ENCODE measurements at regions not wholly inside any gene's neighbourhood (a gene's known extent, or its start where the extent isn't known, plus 50 kb on each side); places are given as distances from the start of the nearest gene placed in this dataset.

DNA sequence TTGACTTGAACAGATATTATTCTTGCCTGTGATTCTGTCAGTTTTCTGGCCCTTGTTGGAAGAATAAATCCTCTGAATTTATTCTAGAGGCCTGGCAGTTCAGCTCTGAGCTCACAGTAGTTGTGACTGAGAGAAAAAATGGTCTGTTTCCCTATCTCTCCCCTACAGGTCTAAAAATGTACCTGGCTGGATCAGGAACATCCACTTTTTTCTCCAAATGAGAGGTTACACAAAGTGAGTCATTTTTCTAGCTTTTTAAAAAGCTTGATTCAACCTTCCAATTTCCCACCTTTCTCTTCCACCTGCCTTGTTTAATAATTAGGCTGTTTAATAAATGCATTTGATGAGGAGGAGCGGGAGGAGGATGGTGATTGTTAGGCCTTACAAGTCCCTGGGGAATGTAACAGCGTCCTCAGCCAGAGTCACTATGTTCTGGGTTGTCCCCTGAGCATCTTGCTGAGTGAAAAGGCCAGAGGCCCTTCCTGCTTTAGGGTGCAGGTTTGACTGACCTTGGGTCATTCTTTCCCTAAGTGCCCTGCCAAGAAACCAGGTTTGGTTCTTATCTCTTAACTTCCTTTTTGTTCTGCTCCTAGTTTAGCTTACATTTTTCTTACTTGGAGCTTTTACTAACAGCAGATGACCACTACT is 91.7 kb upstream of the FUT8 start:
- Histone ChIP-seq H3K4me1 (ENCODE audit: control insufficient read depth, insufficient read depth, low read length) (peaks cover 23% of the 10 kb centered on the region), H3K9me3 (ENCODE audit: control insufficient read depth, low read length) (no peaks in the 10 kb centered on the region), H3K4me3 (ENCODE audit: low read length) (no peak overlapping the region), H3K36me3 (ENCODE audit: control insufficient read depth, insufficient read depth, low read length) (no peaks in the 10 kb centered on the region), H3K27me3 (ENCODE audit: control insufficient read depth, insufficient read depth, low read length) (no peaks in the 10 kb centered on the region), H3K9ac (ENCODE audit: low read length) (no peak overlapping the region)

GRCh38 chr14:65321370-65321875 is 91.1 kb upstream of the FUT8 start:
- Histone ChIP-seq H3K9ac (ENCODE audit: low read length) (no peak overlapping the region), H3K4me3 (ENCODE audit: low read length) (no peak overlapping the region), H3K27me3 (ENCODE audit: control insufficient read depth, insufficient read depth, low read length) (no peaks in the 10 kb centered on the region), H3K9me3 (ENCODE audit: control insufficient read depth, low read length) (no peaks in the 10 kb centered on the region), H3K4me1 (ENCODE audit: control insufficient read depth, insufficient read depth, low read length) (peaks cover 23% of the 10 kb centered on the region), H3K36me3 (ENCODE audit: control insufficient read depth, insufficient read depth, low read length) (no peaks in the 10 kb centered on the region)

DNA sequence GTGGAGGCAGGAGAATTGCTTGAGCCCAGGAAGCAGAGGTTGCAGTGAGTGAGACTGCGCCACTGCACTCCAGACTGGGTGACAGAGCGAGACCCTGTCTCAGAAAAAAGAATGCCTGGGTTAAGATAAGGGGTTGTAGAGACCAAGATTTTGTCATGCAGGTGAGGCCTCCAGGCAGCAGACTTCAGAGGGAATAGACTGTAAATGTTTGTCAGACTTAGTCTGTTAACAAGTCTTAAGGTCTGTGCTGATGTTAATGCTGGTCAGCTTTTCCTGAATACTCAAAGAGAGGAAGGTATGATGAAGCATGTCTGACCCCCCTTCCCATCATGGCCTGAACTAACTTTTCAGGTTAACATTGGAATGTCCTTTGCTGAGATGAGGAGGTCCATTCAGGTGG is 83.0 kb upstream of the FUT8 start:
- Histone ChIP-seq H3K4me1 (ENCODE audit: control insufficient read depth, insufficient read depth, low read length) (peaks cover 16% of the 10 kb centered on the region), H3K27me3 (ENCODE audit: control insufficient read depth, insufficient read depth, low read length) (no peaks in the 10 kb centered on the region), H3K4me3 (ENCODE audit: low read length) (no peak overlapping the region)

DNA sequence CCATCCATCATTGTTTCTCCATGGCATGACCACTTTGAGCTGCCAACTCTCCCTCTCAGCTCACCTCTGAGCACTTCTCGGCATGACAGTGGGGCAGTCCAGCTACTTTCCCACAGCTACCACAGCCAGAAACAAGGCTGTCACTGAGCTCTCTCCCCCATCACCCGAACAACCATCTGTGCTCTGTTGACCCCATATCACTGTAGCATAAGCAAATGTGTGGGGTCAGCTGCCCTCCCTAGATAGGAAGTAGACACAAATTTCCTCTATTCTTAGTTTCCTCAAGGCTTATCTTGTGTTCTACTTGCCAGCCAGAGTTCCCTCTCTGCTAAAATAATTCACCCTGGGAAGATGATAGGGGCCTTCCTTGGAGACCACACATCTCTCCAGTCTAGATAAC is 82.6 kb upstream of the FUT8 start:
- no peaks in the 10 kb centered on the region for H3K9me3 ChIP-seq (ENCODE audit: control insufficient read depth, low read length)
- no peaks in the 10 kb centered on the region for H3K27me3 ChIP-seq (ENCODE audit: control insufficient read depth, insufficient read depth, low read length)
- H3K4me1 ChIP-seq (ENCODE audit: control insufficient read depth, insufficient read depth, low read length): peaks cover 20% of the 10 kb centered on the region
- no peak overlapping the region for H3K4me3 ChIP-seq (ENCODE audit: low read length)
- H3K36me3 ChIP-seq (ENCODE audit: control insufficient read depth, insufficient read depth, low read length): no peaks in the 10 kb centered on the region
- no peak overlapping the region for H3K9ac ChIP-seq (ENCODE audit: low read length)

More for the DNA sequence above, 83.0 kb upstream of the FUT8 start:
- Histone ChIP-seq H3K9ac (ENCODE audit: low read length) (no peak overlapping the region), H3K9me3 (ENCODE audit: control insufficient read depth, low read length) (no peaks in the 10 kb centered on the region), H3K36me3 (ENCODE audit: control insufficient read depth, insufficient read depth, low read length) (no peaks in the 10 kb centered on the region)

- Histone ChIP-seq H3K4me3 (ENCODE audit: low read length) (no peak overlapping the region), H3K9ac (ENCODE audit: low read length) (no peak overlapping the region), H3K9me3 (ENCODE audit: control insufficient read depth, low read length) (no peaks in the 10 kb centered on the region), H3K36me3 (ENCODE audit: control insufficient read depth, insufficient read depth, low read length) (no peaks in the 10 kb centered on the region), H3K4me1 (ENCODE audit: control insufficient read depth, insufficient read depth, low read length) (peaks cover 25% of the 10 kb centered on the region), H3K27me3 (ENCODE audit: control insufficient read depth, insufficient read depth, low read length) (no peaks in the 10 kb centered on the region)
These were observed 82.1 kb upstream of the FUT8 start for GRCh38 chr14:65330416-65330815.

GRCh38 chr14:65331652-65332051 is 80.9 kb upstream of the FUT8 start:
- H3K4me1 ChIP-seq (ENCODE audit: control insufficient read depth, insufficient read depth, low read length): peaks cover 36% of the 10 kb centered on the region
- no peaks in the 10 kb centered on the region for H3K36me3 ChIP-seq (ENCODE audit: control insufficient read depth, insufficient read depth, low read length)
- H3K27me3 ChIP-seq (ENCODE audit: control insufficient read depth, insufficient read depth, low read length): no peaks in the 10 kb centered on the region
- H3K9ac ChIP-seq (ENCODE audit: low read length): no peak overlapping the region
- H3K9me3 ChIP-seq (ENCODE audit: control insufficient read depth, low read length): no peaks in the 10 kb centered on the region
- no peak overlapping the region for H3K4me3 ChIP-seq (ENCODE audit: low read length)

DNA sequence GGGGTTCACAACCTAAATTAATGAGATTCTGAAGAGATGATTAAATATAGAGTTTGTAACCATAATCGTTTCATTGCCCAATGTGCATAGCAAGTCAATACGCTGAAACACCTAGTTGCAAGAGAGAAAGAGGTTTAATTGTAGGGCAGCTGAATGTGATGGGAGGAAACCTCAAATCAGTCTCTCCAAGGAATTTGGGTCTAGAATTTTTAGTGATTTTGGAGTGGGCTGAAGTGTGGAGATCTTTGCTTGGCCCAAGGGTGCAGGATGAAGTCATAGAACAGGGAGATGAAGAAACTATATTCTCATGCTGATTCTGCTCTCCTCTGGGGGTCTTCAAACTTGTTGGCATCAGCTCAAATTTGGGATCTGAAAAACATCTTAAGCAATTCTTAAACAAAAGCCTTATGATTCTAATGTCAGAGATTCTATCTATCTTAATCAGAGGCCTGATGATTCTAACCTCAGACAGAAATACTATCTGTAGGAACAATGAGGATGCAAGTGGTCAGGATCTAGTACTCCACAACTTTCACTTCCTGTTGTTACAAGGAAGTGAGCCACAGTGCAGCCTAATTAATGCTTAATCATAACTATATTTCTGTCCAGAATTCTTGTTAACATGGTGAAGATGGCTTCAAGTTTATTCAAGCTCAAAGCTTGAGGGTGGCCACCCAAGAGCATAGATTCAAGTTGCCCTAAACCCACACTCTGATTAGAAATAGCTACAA is 80.2 kb upstream of the FUT8 start:
- Histone ChIP-seq H3K9me3 (ENCODE audit: control insufficient read depth, low read length) (no peaks in the 10 kb centered on the region), H3K4me3 (ENCODE audit: low read length) (no peak overlapping the region), H3K4me1 (ENCODE audit: control insufficient read depth, insufficient read depth, low read length) (peaks cover 41% of the 10 kb centered on the region), H3K27me3 (ENCODE audit: control insufficient read depth, insufficient read depth, low read length) (no peaks in the 10 kb centered on the region), H3K9ac (ENCODE audit: low read length) (no peak overlapping the region), H3K36me3 (ENCODE audit: control insufficient read depth, insufficient read depth, low read length) (no peaks in the 10 kb centered on the region)

DNA sequence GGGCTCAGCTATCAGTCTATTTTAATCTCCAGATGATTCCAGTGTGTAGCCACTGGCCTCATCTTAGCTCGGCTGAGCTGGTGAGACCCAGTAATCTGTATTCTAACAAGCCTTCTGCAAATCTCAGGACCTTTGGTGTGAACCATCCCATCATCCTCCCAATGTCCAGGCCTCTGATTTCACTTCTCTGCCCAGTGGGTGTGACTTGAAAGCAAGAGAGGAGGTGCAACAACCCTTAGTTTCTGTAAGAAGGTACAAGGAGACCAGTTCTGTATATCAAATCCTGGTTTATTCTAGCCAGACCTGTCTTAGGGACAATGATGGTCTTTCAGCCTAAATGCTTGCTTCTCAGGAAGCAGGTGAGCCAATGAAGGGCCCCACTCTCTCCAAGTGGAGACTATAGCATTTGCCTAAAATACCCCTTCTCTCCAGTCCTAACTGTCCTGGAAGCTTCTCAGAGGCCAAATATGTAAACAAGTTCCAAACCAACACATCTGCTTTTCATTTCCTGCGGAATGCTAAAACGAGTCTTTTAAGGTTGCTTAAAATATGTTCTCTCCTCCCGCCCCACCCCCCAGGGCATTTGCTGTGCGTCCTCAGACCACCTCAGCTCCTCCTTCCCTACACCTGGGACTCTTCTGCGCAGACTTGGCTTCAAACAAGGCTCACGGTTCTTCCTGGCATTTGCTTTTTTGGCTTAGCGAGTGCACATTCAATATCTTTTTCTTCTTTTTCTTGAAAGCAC is 78.4 kb upstream of the FUT8 start:
- H3K9me3 ChIP-seq (ENCODE audit: control insufficient read depth, low read length): no peaks in the 10 kb centered on the region
- H3K9ac ChIP-seq (ENCODE audit: low read length): peak overlapping the region; percentile 49
- no peaks in the 10 kb centered on the region for H3K27me3 ChIP-seq (ENCODE audit: control insufficient read depth, insufficient read depth, low read length)
- H3K36me3 ChIP-seq (ENCODE audit: control insufficient read depth, insufficient read depth, low read length): no peaks in the 10 kb centered on the region
- H3K4me1 ChIP-seq (ENCODE audit: control insufficient read depth, insufficient read depth, low read length): peaks cover 47% of the 10 kb centered on the region
- H3K4me3 ChIP-seq (ENCODE audit: low read length): no peak overlapping the region

DNA sequence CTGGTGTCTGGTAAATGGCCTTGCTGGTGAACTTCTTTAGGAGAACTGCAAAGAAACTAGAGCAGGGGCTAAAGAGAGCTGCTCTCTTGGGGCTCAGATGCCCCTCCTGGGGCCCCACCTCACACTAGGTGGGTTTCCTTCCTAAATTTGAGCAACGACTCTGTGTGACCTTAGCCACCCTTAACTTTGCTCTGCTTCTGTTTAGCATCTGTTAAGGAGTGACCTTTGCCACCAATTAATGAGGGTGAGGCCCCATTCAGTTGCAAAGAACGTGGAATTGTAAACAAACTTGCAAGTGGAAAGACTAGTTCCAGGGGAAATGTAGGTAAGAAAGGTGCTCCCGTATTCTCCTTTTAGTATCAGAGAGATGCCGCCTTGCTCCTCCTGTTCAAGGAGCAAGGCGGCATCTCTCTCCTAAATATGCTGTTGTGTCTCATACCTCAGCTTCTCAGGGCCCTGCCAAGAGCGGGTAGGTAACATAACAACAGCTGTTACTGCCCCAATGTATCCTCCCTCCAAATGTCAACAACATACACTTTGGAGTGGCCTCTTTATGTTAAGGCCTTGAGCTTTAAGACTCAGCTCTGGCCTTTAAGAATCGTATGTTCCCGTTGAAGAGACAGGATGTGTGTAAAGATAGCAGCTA is 77.6 kb upstream of the FUT8 start:
- Histone ChIP-seq H3K9ac (ENCODE audit: low read length) (peak overlapping the region; percentile 49), H3K9me3 (ENCODE audit: control insufficient read depth, low read length) (no peaks in the 10 kb centered on the region), H3K27me3 (ENCODE audit: control insufficient read depth, insufficient read depth, low read length) (no peaks in the 10 kb centered on the region)

GRCh38 chr14:65335411-65335947 is 77.1 kb upstream of the FUT8 start:
- Histone ChIP-seq H3K4me3 (ENCODE audit: low read length) (no peak overlapping the region), H3K36me3 (ENCODE audit: control insufficient read depth, insufficient read depth, low read length) (no peaks in the 10 kb centered on the region), H3K9me3 (ENCODE audit: control insufficient read depth, low read length) (no peaks in the 10 kb centered on the region), H3K9ac (ENCODE audit: low read length) (peak overlapping the region; percentile 49), H3K27me3 (ENCODE audit: control insufficient read depth, insufficient read depth, low read length) (no peaks in the 10 kb centered on the region), H3K4me1 (ENCODE audit: control insufficient read depth, insufficient read depth, low read length) (peaks cover 56% of the 10 kb centered on the region)

More for the DNA sequence above, 77.6 kb upstream of the FUT8 start:
- Histone ChIP-seq H3K36me3 (ENCODE audit: control insufficient read depth, insufficient read depth, low read length) (no peaks in the 10 kb centered on the region), H3K4me3 (ENCODE audit: low read length) (no peak overlapping the region), H3K4me1 (ENCODE audit: control insufficient read depth, insufficient read depth, low read length) (peaks cover 52% of the 10 kb centered on the region)

GRCh38 chr14:65336191-65336591 is 76.3 kb upstream of the FUT8 start:
- Histone ChIP-seq H3K9me3 (ENCODE audit: control insufficient read depth, low read length) (no peaks in the 10 kb centered on the region), H3K4me3 (ENCODE audit: low read length) (no peak overlapping the region), H3K4me1 (ENCODE audit: control insufficient read depth, insufficient read depth, low read length) (peaks cover 56% of the 10 kb centered on the region), H3K9ac (ENCODE audit: low read length) (peak overlapping the region; percentile 52), H3K27me3 (ENCODE audit: control insufficient read depth, insufficient read depth, low read length) (no peaks in the 10 kb centered on the region), H3K36me3 (ENCODE audit: control insufficient read depth, insufficient read depth, low read length) (no peaks in the 10 kb centered on the region)

All from mucosa of stomach (tissue), 1 donor.